ENCODE measurements at regions not wholly inside any gene's neighbourhood (a gene's known extent, or its start where the extent isn't known, plus 50 kb on each side); places are given as distances from the start of the nearest gene placed in this dataset.

GRCh38 chr20:1784586-1784985 lies 110.6 kb upstream of the SIRPA start:
- DNase-seq: no peak

GRCh38 chr20:1783245-1783644 lies 112.0 kb upstream of the SIRPA start:
- no peak for DNase-seq

GRCh38 chr20:1782181-1782580 lies 113.0 kb upstream of the SIRPA start:
- no peak for DNase-seq

GRCh38 chr20:1779567-1779966 lies 115.6 kb upstream of the SIRPA start:
- DNase-seq: no peak

GRCh38 chr20:1778338-1778737 lies 116.9 kb upstream of the SIRPA start:
- no peak for DNase-seq

- no peak for DNase-seq
Measured at GRCh38 chr20:1777476-1777820, 117.8 kb upstream of the SIRPA start.

- peak; percentile 38 for DNase-seq
Measured at GRCh38 chr20:1776681-1777475, 118.3 kb upstream of the SIRPA start.

- DNase-seq: no peak
Measured at GRCh38 chr20:1775117-1775516, 117.5 kb upstream of the SIRPG start.

- no peak for DNase-seq
Measured at GRCh38 chr20:1774479-1774878, 116.9 kb upstream of the SIRPG start.

- DNase-seq: no peak
Measured at GRCh38 chr20:1773816-1774215, 116.2 kb upstream of the SIRPG start.

- no peak for DNase-seq
Measured at GRCh38 chr20:1769491-1769890, 111.9 kb upstream of the SIRPG start.

GRCh38 chr20:1766731-1767130 lies 109.2 kb upstream of the SIRPG start:
- no peak for DNase-seq

GRCh38 chr20:1764136-1765033 lies 106.8 kb upstream of the SIRPG start:
- peak; percentile 43 for DNase-seq

GRCh38 chr20:1761598-1761997 lies 104.0 kb upstream of the SIRPG start:
- DNase-seq: no peak

GRCh38 chr20:1761116-1761515 lies 103.5 kb upstream of the SIRPG start:
- DNase-seq: no peak

GRCh38 chr20:1758765-1759164 lies 101.2 kb upstream of the SIRPG start:
- DNase-seq: no peak

GRCh38 chr20:1757606-1758512 lies 100.3 kb upstream of the SIRPG start:
- no peak for DNase-seq

GRCh38 chr20:1757072-1757471 lies 99.5 kb upstream of the SIRPG start:
- no peak for DNase-seq

- no peak for DNase-seq
Measured at GRCh38 chr20:1754749-1755148, 97.2 kb upstream of the SIRPG start.

- no peak for DNase-seq
Measured at GRCh38 chr20:1754306-1754705, 96.7 kb upstream of the SIRPG start.

GRCh38 chr20:1752045-1752444 lies 94.5 kb upstream of the SIRPG start:
- DNase-seq: no peak

- no peak for DNase-seq
Measured at GRCh38 chr20:1748777-1749176, 91.2 kb upstream of the SIRPG start.

- DNase-seq: no peak
Measured at GRCh38 chr20:1747953-1748577, 90.5 kb upstream of the SIRPG start.

Measured in DMS153 (cell line).